ENCODE measurements at regions not wholly inside any gene's neighbourhood (a gene's known extent, or its start where the extent isn't known, plus 50 kb on each side); places are given as distances from the start of the nearest gene placed in this dataset.
A peak's percentile ranks its signal among the peaks of the same experiment; 100 is the strongest.

DNA sequence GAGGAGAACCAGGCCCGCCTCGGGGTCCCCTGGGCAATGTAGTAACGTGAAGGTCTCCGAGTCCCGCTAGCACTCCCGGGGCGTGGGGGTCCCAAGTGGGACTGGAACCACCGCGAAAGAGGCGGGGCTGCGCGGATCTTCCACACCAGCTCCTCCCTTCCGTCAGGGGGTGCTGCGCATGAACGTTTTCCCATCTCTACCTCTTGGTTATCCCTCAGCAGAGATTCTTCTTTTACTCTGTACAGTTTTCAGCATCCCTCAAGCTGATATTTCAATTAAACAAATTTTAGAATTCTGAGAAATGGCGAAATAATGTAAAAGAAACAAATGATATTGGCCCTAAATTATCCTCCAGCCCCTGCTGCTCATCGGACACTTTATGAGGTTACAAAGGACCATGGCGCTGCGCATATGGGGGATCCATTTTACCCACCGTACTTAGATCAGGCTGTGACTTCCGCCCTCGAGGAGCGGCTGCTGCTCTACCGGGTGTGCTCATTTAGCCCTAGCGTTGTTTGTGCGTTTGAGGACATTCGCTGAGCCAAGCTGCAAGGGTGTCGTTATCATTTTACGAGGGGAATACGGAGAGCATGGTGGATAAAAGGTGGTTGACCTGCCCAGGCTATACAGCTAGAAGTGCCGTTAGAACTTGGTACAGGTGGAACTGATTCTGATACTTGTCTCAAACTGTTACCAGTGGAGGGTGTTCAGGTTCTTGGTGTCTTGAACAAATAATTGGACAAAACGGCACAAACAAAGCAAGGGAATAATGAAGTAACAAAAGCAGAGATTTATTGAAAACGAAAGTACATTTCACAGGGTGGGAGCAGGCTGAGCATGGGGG is 75.2 kb upstream of the CHD6 start (continued):
- TF ChIP-seq SMAD9 (CRISPR knock-in tag; IDR thresholded peaks at IDR 0.05) (no peak), ZNF207 (IDR thresholded peaks at IDR 0.05; ENCODE audit: borderline replicate concordance) (no peak), REPIN1 (CRISPR knock-in tag; IDR thresholded peaks at IDR 0.05; ENCODE audit: borderline replicate concordance, low read depth) (peak; percentile 96), SP2 (CRISPR knock-in tag; IDR thresholded peaks at IDR 0.05) (peak; percentile 30; the same call in 1 of the 2 replicates), HNF4A (CRISPR knock-in tag; IDR thresholded peaks at IDR 0.05) (peak; percentile 66), RFXAP (CRISPR knock-in tag; IDR thresholded peaks at IDR 0.05; ENCODE audit: borderline replicate concordance) (peak; percentile 94), RCOR2 (CRISPR knock-in tag; IDR thresholded peaks at IDR 0.05) (no peak), ZNF292 (CRISPR knock-in tag; IDR thresholded peaks at IDR 0.05; ENCODE audit: borderline replicate concordance, low read depth) (peak; percentile 66; the same call in 1 of the 2 replicates), NCOA2 (CRISPR knock-in tag; IDR thresholded peaks at IDR 0.05) (peak; percentile 76), ATM (IDR thresholded peaks at IDR 0.05; ENCODE audit: borderline replicate concordance) (no peak), ZFP36 (IDR thresholded peaks at IDR 0.05; ENCODE audit: borderline replicate concordance, low read depth, low read length, partially characterized antibody) (no peak), RNF2 (conservative IDR thresholded peaks at IDR 0.05; ENCODE audit: low read depth) (peak; percentile 95), CHCHD3 (CRISPR knock-in tag; IDR thresholded peaks at IDR 0.05) (no peak), HDAC1 (CRISPR knock-in tag; IDR thresholded peaks at IDR 0.05) (peak; percentile 94)
- TF ChIP-seq, protein P1, sequence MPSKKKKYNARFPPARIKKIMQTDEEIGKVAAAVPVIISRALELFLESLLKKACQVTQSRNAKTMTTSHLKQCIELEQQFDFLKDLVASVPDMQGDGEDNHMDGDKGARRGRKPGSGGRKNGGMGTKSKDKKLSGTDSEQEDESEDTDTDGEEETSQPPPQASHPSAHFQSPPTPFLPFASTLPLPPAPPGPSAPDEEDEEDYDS (CRISPR knock-in tag; IDR thresholded peaks at IDR 0.05) = peak; percentile 77; the same call in 1 of the 2 replicates
- TF ChIP-seq, protein P2, sequence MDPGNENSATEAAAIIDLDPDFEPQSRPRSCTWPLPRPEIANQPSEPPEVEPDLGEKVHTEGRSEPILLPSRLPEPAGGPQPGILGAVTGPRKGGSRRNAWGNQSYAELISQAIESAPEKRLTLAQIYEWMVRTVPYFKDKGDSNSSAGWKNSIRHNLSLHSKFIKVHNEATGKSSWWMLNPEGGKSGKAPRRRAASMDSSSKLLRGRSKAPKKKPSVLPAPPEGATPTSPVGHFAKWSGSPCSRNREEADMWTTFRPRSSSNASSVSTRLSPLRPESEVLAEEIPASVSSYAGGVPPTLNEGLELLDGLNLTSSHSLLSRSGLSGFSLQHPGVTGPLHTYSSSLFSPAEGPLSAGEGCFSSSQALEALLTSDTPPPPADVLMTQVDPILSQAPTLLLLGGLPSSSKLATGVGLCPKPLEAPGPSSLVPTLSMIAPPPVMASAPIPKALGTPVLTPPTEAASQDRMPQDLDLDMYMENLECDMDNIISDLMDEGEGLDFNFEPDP (CRISPR knock-in tag; conservative IDR thresholded peaks at IDR 0.05) = peak; percentile 78; the same call in 1 of the 2 replicates
- TF ChIP-seq, protein P3, sequence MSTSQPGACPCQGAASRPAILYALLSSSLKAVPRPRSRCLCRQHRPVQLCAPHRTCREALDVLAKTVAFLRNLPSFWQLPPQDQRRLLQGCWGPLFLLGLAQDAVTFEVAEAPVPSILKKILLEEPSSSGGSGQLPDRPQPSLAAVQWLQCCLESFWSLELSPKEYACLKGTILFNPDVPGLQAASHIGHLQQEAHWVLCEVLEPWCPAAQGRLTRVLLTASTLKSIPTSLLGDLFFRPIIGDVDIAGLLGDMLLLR (CRISPR knock-in tag; IDR thresholded peaks at IDR 0.05) = no peak; the same call in 1 of the 2 replicates
- TF ChIP-seq, protein P4, sequence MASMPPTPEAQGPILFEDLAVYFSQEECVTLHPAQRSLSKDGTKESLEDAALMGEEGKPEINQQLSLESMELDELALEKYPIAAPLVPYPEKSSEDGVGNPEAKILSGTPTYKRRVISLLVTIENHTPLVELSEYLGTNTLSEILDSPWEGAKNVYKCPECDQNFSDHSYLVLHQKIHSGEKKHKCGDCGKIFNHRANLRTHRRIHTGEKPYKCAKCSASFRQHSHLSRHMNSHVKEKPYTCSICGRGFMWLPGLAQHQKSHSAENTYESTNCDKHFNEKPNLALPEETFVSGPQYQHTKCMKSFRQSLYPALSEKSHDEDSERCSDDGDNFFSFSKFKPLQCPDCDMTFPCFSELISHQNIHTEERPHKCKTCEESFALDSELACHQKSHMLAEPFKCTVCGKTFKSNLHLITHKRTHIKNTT (CRISPR knock-in tag; IDR thresholded peaks at IDR 0.05) = no peak
- TF ChIP-seq, protein P5, sequence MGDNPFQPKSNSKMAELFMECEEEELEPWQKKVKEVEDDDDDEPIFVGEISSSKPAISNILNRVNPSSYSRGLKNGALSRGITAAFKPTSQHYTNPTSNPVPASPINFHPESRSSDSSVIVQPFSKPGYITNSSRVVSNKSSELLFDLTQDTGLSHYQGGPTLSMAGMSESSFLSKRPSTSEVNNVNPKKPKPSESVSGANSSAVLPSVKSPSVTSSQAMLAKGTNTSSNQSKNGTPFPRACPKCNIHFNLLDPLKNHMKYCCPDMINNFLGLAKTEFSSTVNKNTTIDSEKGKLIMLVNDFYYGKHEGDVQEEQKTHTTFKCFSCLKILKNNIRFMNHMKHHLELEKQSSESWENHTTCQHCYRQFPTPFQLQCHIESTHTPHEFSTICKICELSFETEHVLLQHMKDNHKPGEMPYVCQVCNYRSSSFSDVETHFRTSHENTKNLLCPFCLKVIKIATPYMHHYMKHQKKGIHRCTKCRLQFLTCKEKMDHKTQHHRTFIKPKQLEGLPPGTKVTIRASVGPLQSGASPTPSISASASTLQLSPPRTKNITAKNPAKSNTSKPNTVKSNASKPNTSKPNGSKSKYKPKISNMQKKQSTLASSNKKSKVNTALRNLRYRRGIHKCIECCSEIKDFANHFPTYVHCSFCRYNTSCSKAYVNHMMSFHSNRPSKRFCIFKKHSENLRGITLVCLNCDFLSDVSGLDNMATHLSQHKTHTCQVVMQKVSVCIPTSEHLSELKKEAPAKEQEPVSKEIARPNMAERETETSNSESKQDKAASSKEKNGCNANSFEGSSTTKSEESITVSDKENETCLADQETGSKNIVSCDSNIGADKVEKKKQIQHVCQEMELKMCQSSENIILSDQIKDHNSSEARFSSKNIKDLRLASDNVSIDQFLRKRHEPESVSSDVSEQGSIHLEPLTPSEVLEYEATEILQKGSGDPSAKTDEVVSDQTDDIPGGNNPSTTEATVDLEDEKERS (CRISPR knock-in tag; IDR thresholded peaks at IDR 0.05) = peak; percentile 76; the same call in 1 of the 2 replicates
- TF ChIP-seq, protein P6, sequence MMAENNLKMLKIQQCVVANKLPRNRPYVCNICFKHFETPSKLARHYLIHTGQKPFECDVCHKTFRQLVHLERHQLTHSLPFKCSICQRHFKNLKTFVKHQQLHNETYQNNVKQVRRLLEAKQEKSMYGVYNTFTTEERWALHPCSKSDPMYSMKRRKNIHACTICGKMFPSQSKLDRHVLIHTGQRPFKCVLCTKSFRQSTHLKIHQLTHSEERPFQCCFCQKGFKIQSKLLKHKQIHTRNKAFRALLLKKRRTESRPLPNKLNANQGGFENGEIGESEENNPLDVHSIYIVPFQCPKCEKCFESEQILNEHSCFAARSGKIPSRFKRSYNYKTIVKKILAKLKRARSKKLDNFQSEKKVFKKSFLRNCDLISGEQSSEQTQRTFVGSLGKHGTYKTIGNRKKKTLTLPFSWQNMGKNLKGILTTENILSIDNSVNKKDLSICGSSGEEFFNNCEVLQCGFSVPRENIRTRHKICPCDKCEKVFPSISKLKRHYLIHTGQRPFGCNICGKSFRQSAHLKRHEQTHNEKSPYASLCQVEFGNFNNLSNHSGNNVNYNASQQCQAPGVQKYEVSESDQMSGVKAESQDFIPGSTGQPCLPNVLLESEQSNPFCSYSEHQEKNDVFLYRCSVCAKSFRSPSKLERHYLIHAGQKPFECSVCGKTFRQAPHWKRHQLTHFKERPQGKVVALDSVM (CRISPR knock-in tag; IDR thresholded peaks at IDR 0.05) = 0 out of 2 replicates have a peak, but pooled peaks have one; percentile 27
